ENCODE measurements at regions not wholly inside any gene's neighbourhood (a gene's known extent, or its start where the extent isn't known, plus 50 kb on each side); places are given as distances from the start of the nearest gene placed in this dataset.

- POLR2A ChIA-PET: no interaction called here
- intact Hi-C loops (cut with micrococcal nuclease): loop anchor here (1.0 kb wide), 1 partner anchor 475 kb away; no protein-coding TSS in a partner anchor
- no TSS peak for BruUV-seq (replicated peaks)
Measured at GRCh38 chr16:86044881-86045590, 146.1 kb downstream of the IRF8 start.

More at GRCh38 chr16:86044881-86045590, 146.1 kb downstream of the IRF8 start:
- CTCF ChIA-PET: interaction anchor here (0.6 to 3.8 kb wide), 16 partner anchors 9 to 474 kb away, joined by 3 to 109 read pairs (median 5); no protein-coding TSS in a partner anchor
- H3K9ac ChIP-seq (replicated peaks; ENCODE audit: extremely low read depth, insufficient read depth, low read length): no peak overlapping the region
- dilution Hi-C loops (cut with MboI; ENCODE audit: extremely low pct_ligation_motif_present, low sequenced_read_pairs): no loop called here
- no peaks in the 10 kb centered on the region for H3K79me2 ChIP-seq (ENCODE audit: control insufficient read depth, insufficient read depth, low read length)
- FAIRE-seq (no peak), DNase-seq (ENCODE audit: low read depth, low spot score) (no peak)
- no peak overlapping the region for H2AFZ ChIP-seq (ENCODE audit: low read depth, low read length)
- H3K9me1 ChIP-seq (replicated peaks; ENCODE audit: control insufficient read depth, extremely low read depth, insufficient read depth, low read length): no peaks in the 10 kb centered on the region
- no peaks in the 10 kb centered on the region for H3K4me1 ChIP-seq (ENCODE audit: control insufficient read depth, extremely low read depth, insufficient read depth, low read length)
- TF ChIP-seq POLR2A (IDR thresholded peaks at IDR 0.05; ENCODE audit: low read depth, low read length) (no peak), GATA2 (IDR thresholded peaks at IDR 0.05; ENCODE audit: insufficient read depth, insufficient read length, low read depth, low read length) (no peak), FOS (IDR thresholded peaks at IDR 0.05; ENCODE audit: borderline replicate concordance, insufficient read depth, low read length) (no peak), MAX (IDR thresholded peaks at IDR 0.05; ENCODE audit: insufficient read depth, insufficient read length) (no peak), JUN (IDR thresholded peaks at IDR 0.05; ENCODE audit: borderline replicate concordance, insufficient read depth, insufficient read length, low read depth) (no peak), EZH2 (IDR thresholded peaks at IDR 0.05; ENCODE audit: borderline replicate concordance, low read depth, low read length, severe bottlenecking) (no peak), MYC (IDR thresholded peaks at IDR 0.05; ENCODE audit: low read depth, low read length) (no peak), POLR2AphosphoS5 (IDR thresholded peaks at IDR 0.05; ENCODE audit: insufficient read depth, low read depth, low read length) (no peak), CTCF (IDR thresholded peaks at IDR 0.05; ENCODE audit: extremely low read depth in 1 of 2, insufficient read depth in 1 of 2, low read depth in 1 of 2, low read length in 2 of 2) (no peak)
- no peaks in the 10 kb centered on the region for H3K9me3 ChIP-seq (replicated peaks; ENCODE audit: control insufficient read depth, insufficient read depth, low read length)
- H4K20me1 ChIP-seq (replicated peaks; ENCODE audit: control insufficient read depth, extremely low read depth, insufficient read depth, low read length): no peaks in the 10 kb centered on the region
- no peak overlapping the region for H3K4me2 ChIP-seq (ENCODE audit: insufficient read depth, low read length)
- no peaks in the 10 kb centered on the region for H3K36me3 ChIP-seq (ENCODE audit: control insufficient read depth in 2 of 2, extremely low read depth in 1 of 2, insufficient read depth in 2 of 2, low read length in 2 of 2)
- H3K27ac ChIP-seq (ENCODE audit: insufficient read depth, low read depth, low read length): no peak overlapping the region
- H3K4me3 ChIP-seq (replicated peaks in 1 of 3; ENCODE audit: insufficient read depth in 1 of 3, low read depth in 1 of 3, low read length in 3 of 3): no peak overlapping the region
- peaks cover 5 to 20% of the 10 kb centered on the region in 2 experiments for H3K27me3 ChIP-seq (ENCODE audit: control insufficient read depth in 2 of 2, insufficient read depth in 2 of 2, low read length in 2 of 2)

All from endothelial cell of umbilical vein (primary cell).